GM23248 (cell line): ENCODE measurements at regions not wholly inside any gene's neighbourhood (a gene's known extent, or its start where the extent isn't known, plus 50 kb on each side); places are given as distances from the start of the nearest gene placed in this dataset.

Experiments used
- DNase-seq: peaks from one replicate; pipeline ENCODE4 v3.0.0-alpha.2; 2015
- H2AFZ ChIP-seq: fragments of 200-600 bp; sonication (generic); 2 replicates; pipeline ENCODE4 v1.6.1; 2016; ENCODE audit warnings: antibody characterized with exemption
- H3F3A ChIP-seq: fragments of 200-600 bp; sonication (generic); 2 replicates; pipeline ENCODE4 v1.6.1; 2016; ENCODE audit warnings: mild to moderate bottlenecking, antibody characterized with exemption, mixed run types; ENCODE audit not compliant: insufficient read depth
- H3K27ac ChIP-seq: fragments of 200-600 bp; sonication (generic); 2 replicates; pipeline ENCODE4 v1.5.1; 2016; ENCODE audit warnings: mild to moderate bottlenecking
- H3K27me3 ChIP-seq: fragments of 200-600 bp; sonication (generic); replicated peaks from 2 replicates; pipeline ENCODE4 v1.6.1; 2016; ENCODE audit warnings: mild to moderate bottlenecking; ENCODE audit not compliant: insufficient read depth
- H3K36me3 ChIP-seq: fragments of 200-600 bp; sonication (generic); 2 replicates; pipeline ENCODE4 v1.6.1; 2016; ENCODE audit warnings: low read depth, mild to moderate bottlenecking
- H3K4me1 ChIP-seq: fragments of 200-600 bp; sonication (generic); 2 replicates; pipeline ENCODE4 v1.6.1; 2016; ENCODE audit warnings: mild to moderate bottlenecking; ENCODE audit not compliant: insufficient read depth
- H3K4me2 ChIP-seq: fragments of 200-600 bp; sonication (generic); one replicate; pipeline ENCODE4 v1.6.1; 2016; ENCODE audit warnings: mild to moderate bottlenecking; ENCODE audit not compliant: unreplicated experiment
- H3K4me3 ChIP-seq: fragments of 200-600 bp; sonication (generic); 2 replicates; pipeline ENCODE4 v1.5.1; 2016; ENCODE audit warnings: mild to moderate bottlenecking
- H3K79me2 ChIP-seq: fragments of 200-600 bp; sonication (generic); 2 replicates; pipeline ENCODE4 v1.6.1; 2016; ENCODE audit warnings: mild to moderate bottlenecking; ENCODE audit not compliant: insufficient read depth
- H3K9ac ChIP-seq: fragments of 200-600 bp; sonication (generic); 2 replicates; pipeline ENCODE4 v1.6.1; 2016; ENCODE audit warnings: mild to moderate bottlenecking
- H3K9me2 ChIP-seq: fragments of 200-600 bp; sonication (generic); 2 replicates; pipeline ENCODE4 v1.6.1; 2016; ENCODE audit warnings: mixed run types, mild to moderate bottlenecking, moderate library complexity; ENCODE audit not compliant: insufficient read depth
- H3K9me3 ChIP-seq: fragments of 200-600 bp; sonication (generic); one replicate; pipeline ENCODE4 v1.6.1; 2017; ENCODE audit warnings: low read depth
- H4K20me1 ChIP-seq: fragments of 200-600 bp; sonication (generic); 2 replicates; pipeline ENCODE4 v1.6.0; 2016; ENCODE audit not compliant: insufficient read depth
- EZH2 ChIP-seq: fragments of 200-600 bp; sonication (generic); IDR thresholded peaks from 2 replicates; pipeline ENCODE4 v1.6.1; 2018; ENCODE audit warnings: antibody characterized with exemption, mild to moderate bottlenecking; ENCODE audit not compliant: insufficient read depth, poor library complexity, severe bottlenecking
- EZH2phosphoT487 ChIP-seq: fragments of 200-600 bp; sonication (generic); IDR thresholded peaks from 2 replicates; pipeline ENCODE4 v1.6.1; 2018; ENCODE audit warnings: antibody characterized with exemption, moderate library complexity, mild to moderate bottlenecking, low read depth; ENCODE audit not compliant: insufficient read depth
- WGBS, 2 experiments: methylation state at CpG; one replicate each; pipeline ENCODE4 v1.1.6; 2015 to 2017; ENCODE audit warnings: low lambda C conversion rate in 2 of 2, low coverage in 1 of 2; ENCODE audit errors: missing lambda C conversion rate in 2 of 2; 5-methylcytosine and 5-hydroxymethylcytosine counted together
- in situ Hi-C: fragments of 300-500 bp; cut with MboI; formaldehyde crosslinking; loops from 2 replicates; pipeline ENCODE4 v1.15.0; 2020

DNA sequence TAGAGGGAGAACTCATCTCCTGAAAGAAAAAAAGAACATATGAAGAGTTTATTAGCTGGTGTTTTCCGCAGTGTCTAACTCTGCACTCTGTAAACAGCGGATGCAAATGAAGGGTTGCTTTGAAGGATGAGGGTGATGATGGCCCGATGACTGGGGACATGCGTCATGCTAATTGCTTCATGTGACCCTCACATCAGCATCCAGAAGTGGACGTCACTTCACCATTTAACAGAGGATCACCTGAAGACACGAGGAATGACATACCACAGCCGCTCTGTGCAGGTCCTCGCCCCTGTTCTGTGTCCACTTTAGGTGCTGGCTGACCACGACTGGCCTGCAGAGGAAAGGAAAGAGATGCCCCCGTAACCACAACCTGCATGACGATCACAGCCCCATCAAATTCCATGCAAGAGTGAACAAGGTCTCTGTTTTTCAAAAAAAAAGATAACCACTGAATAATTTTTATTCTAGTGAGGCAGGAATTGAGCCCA is 82.9 kb downstream of the KLF6 start:
- H3K4me2 ChIP-seq, result no peak overlapping the region
- H3K36me3 ChIP-seq, result no peaks in the 10 kb centered on the region
- no peak for DNase-seq
- H3K27ac ChIP-seq, result no peak overlapping the region
- WGBS, 2 experiments, result 86 to 91% methylated on average over 11 of the region's 11 CpGs
- H3K9me2 ChIP-seq, result no peaks in the 10 kb centered on the region
- H2AFZ ChIP-seq, result no peak overlapping the region
- no peaks in the 10 kb centered on the region for H3K9me3 ChIP-seq
- H3F3A ChIP-seq, result no peaks in the 10 kb centered on the region
- no peak overlapping the region for H3K4me3 ChIP-seq
- no peaks in the 10 kb centered on the region for H3K79me2 ChIP-seq
- H3K4me1 ChIP-seq, result no peaks in the 10 kb centered on the region
- in situ Hi-C loops, result no loop called here
- H3K9ac ChIP-seq, result no peak overlapping the region
- no peak for TF ChIP-seq EZH2
- no peak for TF ChIP-seq EZH2phosphoT487
- H4K20me1 ChIP-seq, result no peaks in the 10 kb centered on the region
- H3K27me3 ChIP-seq, result no peaks in the 10 kb centered on the region

DNA sequence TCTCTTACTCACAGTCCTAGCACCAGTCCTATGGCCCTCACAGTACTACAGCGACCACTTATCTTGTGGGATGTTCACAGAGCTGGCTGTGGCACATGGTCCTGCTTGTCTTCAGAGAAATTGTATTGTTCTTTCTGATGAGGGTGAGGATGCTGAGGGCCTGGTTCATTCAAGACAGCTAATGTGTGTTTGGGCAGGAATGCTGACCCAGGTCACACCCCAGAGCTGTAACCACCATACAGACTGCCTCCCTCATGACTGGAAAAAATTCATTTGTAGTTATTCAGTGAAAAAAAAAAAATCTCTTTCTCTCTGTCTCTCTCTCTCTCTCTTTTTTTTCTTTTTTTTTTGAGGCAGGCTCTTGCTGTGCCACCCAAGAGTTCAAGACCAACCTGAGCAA is 83.5 kb downstream of the KLF6 start:
- Histone ChIP-seq H3K36me3 (no peaks in the 10 kb centered on the region), H2AFZ (no peak overlapping the region), H3K27ac (no peak overlapping the region), H3K4me2 (no peak overlapping the region), H3K27me3 (no peaks in the 10 kb centered on the region), H3K9me2 (no peaks in the 10 kb centered on the region), H4K20me1 (no peaks in the 10 kb centered on the region), H3K4me3 (no peak overlapping the region), H3K79me2 (no peaks in the 10 kb centered on the region), H3K9ac (no peak overlapping the region), H3K4me1 (no peaks in the 10 kb centered on the region), H3K9me3 (no peaks in the 10 kb centered on the region), H3F3A (no peaks in the 10 kb centered on the region)
- 92 to 100% methylated on average over 1 of the region's 1 CpG for WGBS, 2 experiments
- no peak for TF ChIP-seq EZH2
- TF ChIP-seq EZH2phosphoT487, result no peak
- DNase-seq, result no peak
- in situ Hi-C loops, result no loop called here

DNA sequence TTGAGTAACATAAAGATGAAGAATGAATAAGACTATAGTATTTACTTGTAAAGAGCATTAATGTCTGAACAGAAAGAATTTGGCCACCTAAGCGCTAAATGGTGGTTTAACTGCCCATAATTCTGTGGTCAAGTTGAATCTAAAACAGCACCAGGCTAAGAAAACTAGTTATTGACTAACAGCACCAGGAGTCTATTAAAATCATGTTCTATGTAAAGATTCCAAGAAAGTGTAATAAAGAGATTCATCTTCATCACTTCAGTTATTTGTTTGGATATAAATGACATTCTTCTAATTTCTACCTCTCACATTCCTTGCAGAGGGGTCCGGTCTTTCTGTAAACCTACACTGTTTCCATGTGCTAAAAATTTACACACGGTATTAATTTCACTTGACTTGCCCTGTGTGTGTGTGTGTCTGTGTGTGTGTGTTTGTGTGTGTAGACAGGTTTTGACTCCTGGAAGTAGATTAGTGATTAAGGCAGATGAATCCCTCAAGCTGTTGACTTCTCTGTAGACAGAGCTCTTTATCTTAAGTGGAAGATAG is 84.4 kb downstream of the KLF6 start:
- no peaks in the 10 kb centered on the region for H3F3A ChIP-seq
- no peak for TF ChIP-seq EZH2
- no peak for TF ChIP-seq EZH2phosphoT487

DNA sequence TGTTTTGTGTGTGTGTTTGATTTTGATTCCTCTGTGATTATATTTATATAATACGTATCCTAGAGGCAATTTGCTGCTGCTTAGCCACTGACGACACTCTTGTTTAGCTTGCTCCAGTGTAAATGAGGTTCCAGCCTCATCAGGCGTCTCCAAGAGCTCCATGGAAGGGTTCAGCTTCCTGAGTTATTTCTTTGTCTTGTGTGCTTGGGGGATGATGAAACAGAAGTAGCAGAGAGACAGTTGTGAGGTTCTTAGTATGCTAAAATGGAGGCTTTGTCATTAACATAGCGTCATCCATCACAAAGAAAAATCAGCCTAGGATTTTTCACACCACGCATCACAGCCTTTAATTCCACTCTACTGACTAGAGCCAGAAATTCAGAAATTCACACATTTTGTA is 85.1 kb downstream of the KLF6 start:
- H3K4me3 ChIP-seq, result no peak overlapping the region
- no peaks in the 10 kb centered on the region for H3K79me2 ChIP-seq
- no peak for TF ChIP-seq EZH2
- TF ChIP-seq EZH2phosphoT487, result no peak
- in situ Hi-C loops, result no loop called here
- no peak overlapping the region for H3K4me2 ChIP-seq
- no peak overlapping the region for H3K27ac ChIP-seq
- no peak overlapping the region for H2AFZ ChIP-seq
- no peaks in the 10 kb centered on the region for H3K27me3 ChIP-seq
- no peaks in the 10 kb centered on the region for H3K9me2 ChIP-seq
- no peaks in the 10 kb centered on the region for H3K36me3 ChIP-seq
- H3K9ac ChIP-seq, result no peak overlapping the region
- DNase-seq, result no peak
- no peaks in the 10 kb centered on the region for H3F3A ChIP-seq
- WGBS, 2 experiments, result 57 to 62% methylated on average over 5 of the region's 5 CpGs
- no peaks in the 10 kb centered on the region for H4K20me1 ChIP-seq
- no peaks in the 10 kb centered on the region for H3K9me3 ChIP-seq
- H3K4me1 ChIP-seq, result no peaks in the 10 kb centered on the region

More for the DNA sequence above, 84.4 kb downstream of the KLF6 start:
- no peak overlapping the region for H3K9ac ChIP-seq
- no peak overlapping the region for H2AFZ ChIP-seq
- no peak overlapping the region for H3K4me3 ChIP-seq
- no peaks in the 10 kb centered on the region for H3K9me3 ChIP-seq
- H3K9me2 ChIP-seq, result no peaks in the 10 kb centered on the region
- 60 to 61% methylated on average over 3 of the region's 3 CpGs for WGBS, 2 experiments
- in situ Hi-C loops, result no loop called here
- no peaks in the 10 kb centered on the region for H3K4me1 ChIP-seq
- no peaks in the 10 kb centered on the region for H4K20me1 ChIP-seq
- H3K79me2 ChIP-seq, result no peaks in the 10 kb centered on the region
- no peak for DNase-seq
- no peaks in the 10 kb centered on the region for H3K36me3 ChIP-seq
- no peak overlapping the region for H3K27ac ChIP-seq
- H3K27me3 ChIP-seq, result no peaks in the 10 kb centered on the region
- H3K4me2 ChIP-seq, result no peak overlapping the region

DNA sequence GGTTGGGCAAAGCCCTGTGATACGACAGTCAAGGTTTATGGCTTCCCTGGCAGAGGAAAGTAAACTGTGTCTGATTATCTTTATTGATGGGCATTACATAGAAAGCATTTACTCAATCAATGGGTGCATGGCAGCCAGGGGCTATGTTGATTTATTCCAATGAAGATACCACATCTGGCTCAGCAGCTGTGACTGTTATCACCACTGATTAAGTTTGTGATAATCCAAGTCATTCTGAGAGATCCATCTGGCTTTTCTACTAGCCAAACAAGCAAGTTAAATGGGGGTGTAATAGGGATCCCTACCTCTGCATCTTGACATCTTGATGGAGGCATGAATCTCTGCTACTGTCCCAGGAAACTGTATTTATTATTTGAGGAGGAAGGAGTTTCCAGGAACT is 86.7 kb downstream of the KLF6 start:
- H3K9ac ChIP-seq, result no peak overlapping the region
- H3K4me2 ChIP-seq, result no peak overlapping the region
- TF ChIP-seq EZH2phosphoT487 (no peak), EZH2 (no peak)
- no peak for DNase-seq
- no peaks in the 10 kb centered on the region for H3K27me3 ChIP-seq
- WGBS, 2 experiments, result 76 to 87% methylated on average over 1 of the region's 1 CpG
- H3K9me3 ChIP-seq, result no peaks in the 10 kb centered on the region
- no peak overlapping the region for H2AFZ ChIP-seq
- no peaks in the 10 kb centered on the region for H3K36me3 ChIP-seq
- no peak overlapping the region for H3K27ac ChIP-seq
- H3K4me1 ChIP-seq, result no peaks in the 10 kb centered on the region
- no peak overlapping the region for H3K4me3 ChIP-seq
- in situ Hi-C loops, result no loop called here
- no peaks in the 10 kb centered on the region for H3K9me2 ChIP-seq
- H4K20me1 ChIP-seq, result no peaks in the 10 kb centered on the region
- H3K79me2 ChIP-seq, result no peaks in the 10 kb centered on the region
- H3F3A ChIP-seq, result no peaks in the 10 kb centered on the region
